GM19324 (cell line): ENCODE measurements at regions not wholly inside any gene's neighbourhood (a gene's known extent, or its start where the extent isn't known, plus 50 kb on each side); places are given as distances from the start of the nearest gene placed in this dataset.
"Not testable (repeated sequence)": the region's sequence is repeated elsewhere in the genome, so short reads cannot be mapped to it uniquely, and the experiment has no call there.

Experiments
- ATAC-seq: cut with Tn5 transposase; IDR thresholded peaks from one replicate; pipeline ENCODE4 v1.9.1; 2021; ENCODE audit warnings: mild to moderate bottlenecking, moderate library complexity; ENCODE audit not compliant: unreplicated experiment, low FRiP score

DNA sequence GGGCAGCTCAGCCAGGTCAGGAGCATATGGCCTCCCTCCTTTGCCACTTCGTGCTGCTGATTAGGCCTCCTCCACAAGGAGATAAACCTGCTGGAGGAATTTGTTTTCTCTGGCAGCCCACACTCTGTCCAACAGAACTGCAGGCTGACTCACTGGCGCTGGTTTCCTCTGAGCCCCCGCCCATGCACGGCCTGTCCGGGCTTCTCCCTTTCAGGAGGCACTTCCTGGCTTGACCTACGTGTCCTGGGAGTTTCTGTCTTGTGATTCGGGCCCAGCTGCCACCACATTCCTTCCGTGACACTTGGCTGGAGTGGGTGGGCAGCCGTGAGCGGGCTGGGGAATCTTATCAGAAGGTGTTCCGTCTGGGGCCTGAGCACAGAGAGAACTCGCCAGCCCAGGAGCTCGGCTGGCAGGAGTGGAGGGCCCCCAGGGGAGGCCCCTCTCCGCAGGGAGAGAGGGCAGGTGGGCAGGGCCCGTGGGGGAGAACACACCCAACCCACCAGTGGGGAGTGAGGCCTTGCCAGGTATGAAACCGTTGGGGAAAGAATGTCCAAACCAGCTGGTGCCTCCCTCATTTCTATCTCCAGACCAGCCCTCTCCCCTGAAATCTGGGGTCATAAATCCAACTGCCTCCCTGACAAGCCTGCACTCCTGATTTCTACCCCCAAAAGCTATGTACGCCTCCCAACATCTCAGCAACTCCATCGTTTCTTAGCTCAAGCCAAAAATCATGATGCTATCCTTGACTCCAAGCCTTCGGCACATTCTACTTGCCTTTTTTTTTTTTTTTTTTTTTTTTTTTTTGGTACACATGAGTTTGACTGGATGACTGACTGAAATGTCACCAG is 110.6 kb upstream of the MEF2A start:
- ATAC-seq: no peak

DNA sequence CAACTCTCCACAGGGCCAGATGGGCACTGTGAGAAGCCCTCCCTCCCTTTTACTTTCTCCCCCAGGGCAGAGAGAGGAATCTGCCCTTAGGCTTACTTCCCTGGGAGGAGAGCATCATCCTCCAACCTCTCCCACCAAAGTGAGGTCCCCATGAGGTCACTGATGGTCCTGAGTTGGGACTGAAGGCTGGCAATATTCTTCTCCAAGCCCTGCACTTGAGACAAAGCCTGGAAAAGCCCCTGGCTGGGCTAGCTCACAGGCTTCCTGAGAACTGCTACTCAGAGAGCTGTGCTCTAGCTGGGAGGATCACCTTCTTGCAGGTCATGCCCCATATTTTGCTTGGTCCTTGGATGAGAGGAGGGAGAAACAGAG is 110.0 kb upstream of the MEF2A start:
- no peak for ATAC-seq

DNA sequence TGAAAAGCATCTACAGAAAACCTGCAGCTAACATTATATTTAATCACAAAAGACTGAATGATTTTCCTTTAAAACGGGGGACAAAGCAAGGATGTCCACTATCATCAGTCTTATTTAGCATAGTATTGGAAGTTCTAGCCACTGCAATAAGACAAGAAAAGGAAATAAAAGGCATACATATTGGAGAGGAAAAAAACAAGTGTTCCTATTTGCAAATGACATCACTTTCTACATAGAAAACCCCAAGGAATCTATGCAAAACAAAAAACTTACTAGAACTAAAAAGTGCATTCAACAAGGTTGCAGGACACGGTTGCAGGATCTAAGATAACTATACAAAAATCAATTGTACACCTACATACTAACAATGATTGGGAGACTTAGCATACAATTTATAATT is 101.6 kb upstream of the MEF2A start:
- no peak for ATAC-seq

DNA sequence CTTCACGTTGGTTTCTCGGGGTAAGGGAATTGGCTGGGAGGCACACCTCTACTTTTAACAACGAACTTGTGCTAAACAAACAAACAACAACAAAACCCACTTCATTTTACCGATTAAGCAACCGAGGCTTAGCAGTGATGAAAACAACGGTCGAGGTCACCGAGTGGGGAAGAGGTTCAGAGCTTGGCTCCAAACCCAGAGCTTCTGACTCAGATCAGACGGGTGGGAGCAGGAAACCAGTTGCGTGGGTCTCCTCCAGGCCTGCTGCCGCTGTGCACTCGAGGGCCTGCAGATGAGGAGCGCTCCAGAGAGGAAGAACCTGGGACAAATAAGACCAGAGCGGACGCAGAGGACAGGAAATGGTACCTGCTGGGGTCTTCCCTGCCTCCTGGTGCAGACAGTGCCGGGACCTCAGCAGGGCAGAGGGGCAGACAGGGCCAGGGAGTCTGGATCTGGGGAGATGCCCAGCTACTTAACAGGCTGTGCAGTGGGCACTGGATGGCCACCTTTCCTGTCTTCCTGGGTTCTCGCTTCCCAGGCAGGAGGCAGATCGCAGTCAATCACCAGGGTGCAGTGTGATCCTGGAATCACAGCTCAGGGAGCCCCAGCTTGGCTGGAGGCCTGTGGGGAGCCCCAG is 99.0 kb upstream of the MEF2A start:
- no peak for ATAC-seq

DNA sequence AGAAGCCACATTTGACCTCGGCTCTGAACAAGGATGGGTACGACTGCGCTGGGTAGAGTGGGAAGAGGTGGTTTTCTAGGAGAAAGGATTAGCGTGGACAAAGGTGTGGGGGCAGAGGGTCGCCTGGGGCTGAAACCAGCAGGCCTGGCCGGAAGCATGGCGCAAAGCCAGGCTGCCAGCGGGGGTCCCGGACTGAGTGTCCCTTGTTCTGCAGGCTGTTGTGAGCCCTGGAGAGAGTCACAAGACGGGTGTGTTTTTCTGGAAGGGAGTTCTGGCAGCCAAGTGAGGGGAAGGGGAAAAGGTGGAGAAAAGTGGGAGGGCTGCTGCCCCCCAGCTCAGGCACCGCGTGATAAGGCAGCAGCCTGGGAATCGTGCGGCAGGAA is 98.5 kb upstream of the MEF2A start:
- ATAC-seq: no peak

DNA sequence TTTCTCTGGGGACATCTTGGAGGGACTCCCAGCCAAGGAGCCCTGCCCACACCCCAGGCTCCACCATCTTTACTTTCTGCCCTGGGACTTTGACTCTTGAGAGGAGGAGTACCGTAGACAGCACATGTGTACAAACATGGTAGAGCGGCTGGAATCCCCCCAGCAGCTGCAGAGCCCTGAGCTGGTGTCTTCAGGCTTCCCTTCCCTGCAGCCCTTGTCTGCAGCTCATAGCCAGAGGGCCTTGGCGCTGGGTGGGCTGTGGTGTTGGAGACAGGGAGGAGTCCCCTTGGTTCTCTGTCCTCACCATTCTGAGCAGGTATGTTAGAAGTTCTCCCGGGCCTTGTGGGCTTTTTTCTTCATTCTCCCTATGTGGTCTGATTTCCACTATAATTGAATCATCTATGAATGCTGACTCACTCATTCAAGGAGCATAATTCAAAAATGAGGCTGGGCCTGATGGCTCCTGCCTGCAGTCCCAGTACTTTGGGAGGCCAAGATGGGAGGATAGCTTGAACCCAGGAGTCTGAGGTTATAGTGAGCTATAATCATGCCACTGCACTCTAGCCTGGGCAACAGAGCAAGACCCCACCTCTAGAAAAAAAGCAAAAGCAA is 97.8 kb upstream of the MEF2A start:
- ATAC-seq: no peak

DNA sequence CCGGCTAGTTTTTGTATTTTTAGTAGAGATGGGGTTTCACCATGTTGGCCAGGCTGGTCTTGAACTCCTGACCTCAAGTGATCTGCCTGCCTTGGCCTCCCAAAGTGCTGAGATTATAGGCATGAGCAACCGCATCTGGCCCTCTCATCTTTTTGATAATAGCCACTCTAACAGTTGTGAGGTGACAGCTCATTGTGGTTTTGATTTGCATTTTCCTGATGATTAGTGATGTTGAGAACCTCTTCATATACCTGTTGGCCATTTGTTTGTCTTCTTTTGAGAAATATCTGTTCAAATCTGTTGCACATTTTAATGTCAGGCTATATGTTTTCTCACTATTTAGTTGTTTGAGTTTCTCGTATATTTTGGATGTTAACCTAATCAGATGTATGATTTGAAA is 95.6 kb upstream of the MEF2A start:
- ATAC-seq: not testable (repeated sequence)

DNA sequence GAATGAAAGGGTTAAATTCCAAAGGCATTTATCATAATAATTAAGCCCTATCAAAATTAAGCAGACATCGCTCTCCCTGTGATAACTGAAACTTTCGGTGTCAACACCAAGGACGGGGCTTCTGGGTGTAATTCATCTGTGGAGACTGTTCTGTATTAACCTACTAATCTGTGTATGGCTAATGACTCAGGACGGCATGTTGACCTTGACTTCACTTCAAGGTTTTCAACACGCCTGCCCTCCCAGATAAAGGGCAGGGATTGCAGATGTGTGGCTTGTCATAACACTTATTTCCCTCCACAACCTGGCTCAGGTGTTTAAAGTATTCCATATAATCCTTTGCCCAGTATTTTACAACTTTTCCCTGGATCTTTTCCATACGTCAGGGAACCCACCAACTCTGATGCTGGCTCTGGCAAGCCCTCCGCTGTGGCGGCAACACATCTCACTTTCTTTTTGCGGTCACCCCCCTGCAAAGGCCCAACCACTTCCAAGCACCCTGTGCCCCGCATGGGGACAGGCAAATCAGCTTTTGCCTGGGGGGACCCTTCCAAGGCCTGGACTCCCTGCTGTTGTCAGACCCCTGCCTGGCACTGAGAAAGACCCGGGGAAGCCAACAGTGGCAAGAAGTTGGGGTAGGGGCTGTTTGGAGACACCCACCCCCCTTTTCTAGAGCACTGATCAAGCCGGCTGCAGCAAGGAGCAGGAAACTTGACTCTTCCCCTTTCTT is 93.2 kb upstream of the MEF2A start:
- ATAC-seq: no peak

DNA sequence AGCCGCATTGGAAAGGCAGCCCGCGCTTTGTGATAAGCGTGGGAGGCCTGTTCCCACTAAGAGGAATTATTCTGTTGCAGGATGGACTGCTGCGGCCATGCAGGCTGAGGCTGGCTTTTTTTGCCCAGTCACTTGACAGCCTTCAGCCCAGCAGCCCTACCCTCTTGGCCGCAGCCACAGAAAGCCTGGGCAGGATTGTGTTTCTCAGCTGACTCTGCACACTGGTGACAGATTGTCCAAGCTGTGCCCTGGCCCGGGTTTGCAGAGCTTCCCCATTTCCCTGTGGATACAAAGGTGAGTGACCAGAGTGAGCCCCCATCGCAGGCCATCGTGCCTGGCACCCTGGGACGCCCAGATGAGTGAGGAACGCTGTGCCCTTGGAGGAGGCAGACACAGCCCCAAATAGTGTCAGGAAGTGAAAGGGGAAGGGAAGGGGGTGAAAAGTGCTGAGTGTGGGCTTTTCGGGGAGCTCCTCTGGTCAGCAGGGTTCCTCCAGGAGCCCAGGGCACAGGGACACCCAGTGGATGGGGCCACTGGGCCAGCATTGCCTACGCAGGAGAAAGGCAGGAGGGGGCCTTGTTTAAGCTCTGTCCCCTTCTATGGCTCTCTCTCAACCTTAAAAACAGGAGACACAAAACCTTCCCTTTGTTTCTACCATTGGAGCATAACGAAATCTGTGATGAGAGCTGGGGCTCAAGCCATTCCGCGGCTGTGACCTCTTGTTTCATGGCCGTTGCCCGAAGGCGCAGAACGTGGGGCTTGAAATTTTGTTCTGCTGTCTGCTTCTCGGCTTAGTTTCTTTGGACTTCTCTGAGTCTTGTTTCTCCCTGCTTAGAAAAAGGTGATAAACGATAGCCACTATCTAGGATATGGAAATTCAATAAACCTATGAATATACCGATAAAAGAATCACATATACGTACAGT is 91.5 kb upstream of the MEF2A start:
- ATAC-seq: no peak

DNA sequence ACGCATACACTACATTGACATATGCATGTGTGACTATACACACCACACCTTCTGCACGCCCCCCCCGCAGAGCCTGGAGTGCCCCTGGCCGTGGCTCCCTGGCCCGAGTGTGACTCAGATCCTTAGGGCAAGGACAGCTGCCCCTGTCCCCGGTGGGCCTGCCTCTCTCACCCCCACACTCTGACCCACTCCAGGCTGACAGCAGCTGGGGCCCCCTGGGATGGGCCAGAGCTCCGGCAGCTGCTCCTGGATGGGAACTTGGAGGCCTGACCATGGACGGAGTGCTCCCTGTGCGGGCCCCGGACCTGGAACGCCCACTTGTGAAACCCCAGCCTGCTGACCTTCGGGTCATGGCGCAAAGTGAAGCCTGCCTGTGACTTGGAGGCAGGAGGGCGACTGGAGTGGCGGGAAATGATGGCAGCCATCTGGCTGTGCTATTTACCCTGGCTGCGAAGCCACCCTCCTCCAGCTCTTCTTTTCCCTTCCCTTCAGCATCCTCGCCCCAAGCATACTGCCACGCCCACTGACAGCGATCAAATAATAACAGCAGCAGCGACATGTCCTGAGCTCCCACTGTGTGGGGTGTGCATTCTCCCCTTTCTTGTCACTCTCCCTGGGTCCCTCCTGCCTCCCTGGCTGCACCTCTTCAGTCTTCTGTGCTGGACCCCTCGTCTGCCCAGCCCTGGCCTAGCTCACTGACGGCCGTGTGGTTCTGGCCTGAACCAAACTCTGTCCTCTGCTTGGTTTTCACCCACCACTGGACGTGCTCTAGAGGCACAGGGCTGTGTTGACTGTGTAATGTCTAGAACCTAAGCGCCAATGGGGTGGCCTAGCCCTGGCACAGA is 90.7 kb upstream of the MEF2A start:
- ATAC-seq: no peak

DNA sequence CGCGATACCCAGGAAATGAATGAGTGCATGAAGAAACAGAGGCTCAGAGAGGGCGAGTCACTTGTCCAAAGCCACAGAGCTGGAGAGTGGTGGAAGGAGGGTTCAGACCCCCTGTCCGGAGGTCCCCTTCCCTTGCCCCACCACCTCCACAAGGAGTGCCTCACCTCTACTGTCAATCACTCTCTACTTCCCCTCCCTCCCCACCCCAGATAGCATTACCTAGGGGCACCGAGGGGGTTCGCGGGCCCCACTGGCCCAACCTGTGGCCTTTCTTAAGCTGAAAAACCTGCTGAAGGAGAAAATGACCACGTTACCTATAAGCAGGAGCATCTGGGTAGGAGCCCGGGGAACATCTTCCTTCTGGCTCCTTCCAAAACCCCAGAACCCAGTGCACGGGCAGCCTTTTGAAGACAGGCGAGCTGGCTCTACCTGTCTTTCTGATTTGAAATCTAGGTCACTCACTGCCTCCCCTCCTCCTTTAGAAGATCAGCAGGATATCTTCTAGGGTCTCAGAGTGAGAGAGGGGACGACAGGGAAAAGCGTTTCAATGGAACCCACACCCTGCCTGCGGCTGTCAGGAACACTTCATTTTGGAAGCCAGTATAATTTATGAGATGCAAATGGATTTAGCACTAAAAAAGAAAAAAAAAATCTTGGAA is 89.9 kb upstream of the MEF2A start:
- no peak for ATAC-seq

DNA sequence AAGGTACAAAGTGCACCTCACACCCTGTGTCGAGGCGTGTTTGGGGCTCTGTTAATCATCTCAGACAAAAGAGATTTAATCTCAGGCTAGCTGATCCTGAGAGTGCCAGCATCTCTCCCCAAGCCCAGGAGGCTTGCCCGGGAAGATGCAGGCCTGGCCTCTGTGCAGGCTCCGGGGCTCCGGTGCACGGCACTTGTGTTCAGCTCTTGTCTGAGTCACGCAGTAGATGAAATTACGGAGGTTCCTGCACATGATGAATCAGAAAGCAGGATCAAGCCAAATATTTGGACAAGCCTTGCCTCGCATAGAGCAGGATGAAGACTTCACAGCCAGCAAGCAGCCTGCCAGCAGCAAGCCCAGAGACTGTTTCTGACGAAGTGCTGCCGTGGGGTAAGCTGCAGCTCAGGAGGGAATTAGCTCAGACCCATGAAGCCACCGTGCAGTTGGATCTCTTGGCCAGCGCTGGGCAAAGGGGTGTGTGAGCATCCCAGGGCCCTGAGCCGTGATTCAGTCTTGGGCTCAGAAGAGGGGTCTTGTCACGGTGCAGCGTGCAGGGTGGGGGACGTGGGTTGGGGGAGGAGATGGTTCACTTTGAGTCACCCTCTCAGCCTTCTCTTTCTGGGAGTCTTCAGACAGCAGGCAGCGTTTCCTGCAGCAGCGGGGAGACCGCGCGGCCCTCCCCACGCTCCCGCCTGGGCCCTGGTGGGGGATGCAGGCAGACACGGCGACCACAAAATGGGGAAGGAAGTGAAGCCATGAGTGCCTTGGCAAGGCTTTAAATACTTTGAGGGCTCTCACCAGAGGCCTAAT is 89.2 kb upstream of the MEF2A start:
- no peak for ATAC-seq

DNA sequence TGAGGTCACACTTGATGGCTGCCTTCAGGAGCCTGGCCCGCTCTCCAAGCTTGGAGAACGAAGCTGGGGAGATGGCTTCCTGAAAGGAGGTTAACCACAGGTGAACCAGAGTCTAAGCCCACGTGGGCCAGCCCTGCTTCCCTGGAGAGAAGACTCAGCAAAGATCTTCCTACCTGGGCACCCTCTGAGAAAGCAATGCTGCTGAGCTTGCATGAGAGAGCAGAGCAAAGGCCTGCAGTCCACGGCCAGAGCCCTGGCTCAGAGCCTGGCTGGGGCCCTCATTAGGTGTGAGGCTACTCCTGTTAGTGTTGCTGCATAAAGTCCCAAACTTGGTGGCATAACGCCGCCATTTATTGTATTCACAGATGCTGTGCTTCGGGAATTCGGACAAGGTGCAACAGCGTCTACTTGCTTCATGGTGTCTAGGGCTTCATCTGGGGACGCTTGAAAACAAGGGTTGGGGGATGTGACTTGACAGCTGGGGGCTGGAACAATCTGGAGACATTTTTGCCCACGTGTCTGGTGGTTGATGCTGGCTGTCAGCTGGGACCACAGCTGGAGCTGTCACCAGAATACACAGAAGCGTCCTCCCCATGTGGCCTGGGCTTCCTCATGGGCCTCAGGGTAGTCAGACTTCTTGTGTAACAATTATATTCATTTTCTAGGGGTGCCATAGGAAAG is 87.9 kb upstream of the MEF2A start:
- no peak for ATAC-seq

DNA sequence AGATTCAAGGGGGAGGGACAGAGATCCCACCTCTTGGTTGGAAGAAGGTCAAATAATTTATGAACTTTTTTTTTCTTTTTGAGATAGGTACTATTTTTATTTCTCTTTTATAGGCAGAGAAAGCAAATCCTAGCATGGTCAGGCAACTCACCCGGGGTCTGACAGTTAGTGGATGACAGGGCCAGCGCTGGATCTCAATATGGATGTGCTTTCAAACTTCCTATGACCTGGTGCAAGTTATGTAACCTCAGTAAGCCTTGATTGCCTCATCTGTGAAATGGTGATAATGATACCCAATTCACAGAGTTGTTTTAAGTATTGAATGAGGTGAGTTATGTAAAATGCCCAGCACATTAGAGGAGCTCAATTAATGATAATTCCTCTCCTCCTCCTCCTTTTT is 86.8 kb upstream of the MEF2A start:
- no peak for ATAC-seq

DNA sequence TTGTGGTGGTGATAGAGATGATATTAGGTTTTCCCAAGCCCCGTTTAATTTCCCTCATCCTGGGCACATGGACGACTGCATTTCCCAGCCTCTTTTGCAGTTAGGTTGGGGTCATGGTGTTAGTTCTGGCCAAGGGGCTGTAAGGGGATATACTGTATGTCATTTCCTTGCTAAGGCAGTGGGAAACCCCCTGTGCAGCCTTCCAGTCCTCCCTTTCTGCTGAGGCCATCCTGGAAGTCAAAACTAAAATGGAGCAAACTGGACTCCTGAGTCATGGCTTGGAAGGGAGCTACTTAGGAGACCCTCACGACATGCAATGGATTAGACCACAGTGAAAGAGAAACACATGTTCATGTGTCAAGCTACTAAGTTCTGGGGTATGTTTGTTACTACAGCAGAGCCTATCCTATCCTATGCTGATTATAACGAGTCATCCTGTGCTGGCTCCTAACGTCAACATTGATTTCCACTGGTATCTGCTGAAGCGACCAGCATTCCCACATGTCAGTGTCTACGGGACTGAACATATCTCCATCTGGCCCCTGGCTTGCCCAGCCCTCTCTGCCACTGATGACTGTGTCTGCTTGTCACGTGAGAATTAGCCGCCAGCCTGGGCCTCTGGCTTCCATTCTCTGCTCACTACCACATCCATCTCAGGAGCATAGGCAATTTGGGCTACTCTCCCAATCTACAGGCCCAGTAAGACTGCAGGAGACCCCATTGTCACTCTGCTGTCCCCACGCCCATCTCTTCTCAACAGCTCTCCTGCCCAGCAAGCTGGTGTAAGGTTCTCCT is 85.6 kb upstream of the MEF2A start:
- ATAC-seq: no peak

DNA sequence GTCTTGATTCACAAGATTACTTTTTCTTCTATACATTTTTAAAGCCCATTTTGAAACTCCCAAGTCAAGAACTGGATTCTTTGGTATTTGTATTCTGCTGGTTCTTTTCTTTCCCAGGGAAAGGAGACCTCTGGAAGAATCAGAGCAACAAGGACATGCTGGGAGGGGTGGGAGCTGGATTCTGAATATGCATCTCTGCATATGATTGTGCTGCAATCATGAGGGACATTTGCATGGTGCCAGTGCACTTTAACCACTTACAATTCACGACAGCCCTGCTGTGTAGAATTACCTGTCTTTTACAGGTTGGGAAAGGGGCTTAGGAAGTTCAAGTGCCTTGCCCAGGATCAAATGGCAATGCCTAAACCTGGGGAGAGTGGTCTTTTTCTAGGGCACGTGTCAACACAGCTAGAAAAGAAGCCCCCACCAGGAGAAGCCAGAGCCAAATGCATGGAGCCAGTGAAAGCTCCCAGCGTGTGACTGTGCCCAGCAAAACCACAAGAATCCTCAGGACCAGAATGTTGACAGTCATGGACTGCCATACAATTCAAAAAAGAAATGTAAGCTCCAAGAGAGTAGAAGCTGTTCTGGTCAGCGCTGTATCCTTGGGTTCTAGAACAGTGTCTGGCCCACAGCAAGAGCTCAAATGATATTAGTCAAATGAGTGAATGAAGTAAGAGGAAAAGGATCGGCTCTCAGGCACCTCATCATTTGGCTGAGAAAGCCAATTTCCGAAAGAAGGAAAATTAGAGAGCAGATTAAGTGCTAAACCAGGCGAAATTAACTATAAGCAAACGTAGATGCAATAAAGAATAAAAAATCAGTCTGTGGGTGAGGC is 84.5 kb upstream of the MEF2A start:
- ATAC-seq: no peak
